ENCODE measurements at regions not wholly inside any gene's neighbourhood (a gene's known extent, or its start where the extent isn't known, plus 50 kb on each side); places are given as distances from the start of the nearest gene placed in this dataset.

- TF ChIP-seq, protein P1, sequence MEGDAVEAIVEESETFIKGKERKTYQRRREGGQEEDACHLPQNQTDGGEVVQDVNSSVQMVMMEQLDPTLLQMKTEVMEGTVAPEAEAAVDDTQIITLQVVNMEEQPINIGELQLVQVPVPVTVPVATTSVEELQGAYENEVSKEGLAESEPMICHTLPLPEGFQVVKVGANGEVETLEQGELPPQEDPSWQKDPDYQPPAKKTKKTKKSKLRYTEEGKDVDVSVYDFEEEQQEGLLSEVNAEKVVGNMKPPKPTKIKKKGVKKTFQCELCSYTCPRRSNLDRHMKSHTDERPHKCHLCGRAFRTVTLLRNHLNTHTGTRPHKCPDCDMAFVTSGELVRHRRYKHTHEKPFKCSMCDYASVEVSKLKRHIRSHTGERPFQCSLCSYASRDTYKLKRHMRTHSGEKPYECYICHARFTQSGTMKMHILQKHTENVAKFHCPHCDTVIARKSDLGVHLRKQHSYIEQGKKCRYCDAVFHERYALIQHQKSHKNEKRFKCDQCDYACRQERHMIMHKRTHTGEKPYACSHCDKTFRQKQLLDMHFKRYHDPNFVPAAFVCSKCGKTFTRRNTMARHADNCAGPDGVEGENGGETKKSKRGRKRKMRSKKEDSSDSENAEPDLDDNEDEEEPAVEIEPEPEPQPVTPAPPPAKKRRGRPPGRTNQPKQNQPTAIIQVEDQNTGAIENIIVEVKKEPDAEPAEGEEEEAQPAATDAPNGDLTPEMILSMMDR (IDR thresholded peaks at IDR 0.05; ENCODE audit: low read depth, low read length, missing input control): no peak
- no peak for TF ChIP-seq EGR1 (IDR thresholded peaks at IDR 0.05; ENCODE audit: low read depth in 2 of 2)
- no peak for TF ChIP-seq GABPA (IDR thresholded peaks at IDR 0.05 in 1 of 2, conservative IDR thresholded peaks at IDR 0.05 in 1 of 2)
- no peak for TF ChIP-seq TAF1 (conservative IDR thresholded peaks at IDR 0.05)
- TF ChIP-seq YY1 (IDR thresholded peaks at IDR 0.05): no peak
- no peak for TF ChIP-seq SP1 (IDR thresholded peaks at IDR 0.05)
- no peak for TF ChIP-seq ATF3 (IDR thresholded peaks at IDR 0.05)
- no peak for TF ChIP-seq MAX (IDR thresholded peaks at IDR 0.05)
- no peak for TF ChIP-seq NR2F2 (IDR thresholded peaks at IDR 0.05)
- no peak for TF ChIP-seq JUND (IDR thresholded peaks at IDR 0.05)
- no peak for TF ChIP-seq ZBTB33 (IDR thresholded peaks at IDR 0.05)
- TF ChIP-seq FOXA1 (IDR thresholded peaks at IDR 0.05): no peak
Measured at GRCh38 chr17:77869041-77869599, 89.4 kb upstream of the TNRC6C start.

Data from liver (tissue), 3 donors.